GM23248 (cell line): ENCODE measurements at regions not wholly inside any gene's neighbourhood (a gene's known extent, or its start where the extent isn't known, plus 50 kb on each side); places are given as distances from the start of the nearest gene placed in this dataset.

Source experiments
- EZH2 ChIP-seq: fragments of 200-600 bp; sonication (generic); IDR thresholded peaks from 2 replicates; pipeline ENCODE4 v1.6.1; 2018; ENCODE audit warnings: antibody characterized with exemption, mild to moderate bottlenecking; ENCODE audit not compliant: insufficient read depth, poor library complexity, severe bottlenecking
- EZH2phosphoT487 ChIP-seq: fragments of 200-600 bp; sonication (generic); IDR thresholded peaks from 2 replicates; pipeline ENCODE4 v1.6.1; 2018; ENCODE audit warnings: antibody characterized with exemption, moderate library complexity, mild to moderate bottlenecking, low read depth; ENCODE audit not compliant: insufficient read depth

DNA sequence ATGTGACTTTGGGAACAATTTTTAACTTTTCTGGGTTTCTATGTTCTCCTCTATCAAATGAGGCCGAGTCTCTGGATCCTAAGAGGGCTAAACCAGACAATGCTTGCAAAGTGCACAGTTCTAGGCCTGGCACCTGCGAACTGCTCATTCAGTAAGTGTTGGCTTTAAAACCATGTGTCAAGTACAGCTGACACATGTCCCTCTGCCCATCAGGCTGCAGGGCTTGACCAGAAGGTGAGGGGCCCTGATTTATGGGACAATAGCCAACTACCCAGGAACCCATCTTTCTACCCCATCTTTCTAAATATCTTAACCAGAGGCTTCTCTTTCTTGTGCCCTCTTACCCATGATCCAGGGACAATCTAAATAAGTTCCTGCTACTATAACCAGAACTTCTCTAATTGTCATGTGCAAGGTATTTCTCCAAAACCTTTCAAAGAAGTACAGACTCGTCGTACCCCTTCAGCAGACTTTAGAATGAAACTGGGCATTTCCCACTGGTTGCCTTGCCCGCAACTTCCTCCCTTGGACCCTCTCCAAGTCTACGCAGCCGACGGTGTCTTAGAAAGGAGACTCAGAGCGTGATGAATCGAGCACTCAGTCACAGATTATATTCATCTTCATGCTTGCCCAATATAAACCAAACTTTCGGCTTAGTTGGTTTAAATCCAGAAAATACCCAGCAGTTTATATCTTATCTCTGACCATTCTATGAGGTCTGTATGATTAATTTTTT, 69.8 kb upstream of the STEAP1B start:
- TF ChIP-seq EZH2 (no peak), EZH2phosphoT487 (no peak)
